GM21528 (cell line): ENCODE measurements at regions not wholly inside any gene's neighbourhood (a gene's known extent, or its start where the extent isn't known, plus 50 kb on each side); places are given as distances from the start of the nearest gene placed in this dataset.

ENCODE experiments used
- ATAC-seq: cut with Tn5 transposase; IDR thresholded peaks from one replicate; pipeline ENCODE4 v1.9.1; 2021; ENCODE audit warnings: mild to moderate bottlenecking, moderate library complexity; ENCODE audit not compliant: unreplicated experiment, low FRiP score

GRCh38 chr6:43970913-43971775 lies 156.1 kb downstream of the MRPL14 start:
- no peak for ATAC-seq

GRCh38 chr6:43970068-43970912 lies 157.0 kb downstream of the MRPL14 start:
- no peak for ATAC-seq

- no peak for ATAC-seq
These were observed 157.9 kb downstream of the MRPL14 start for GRCh38 chr6:43969158-43969981.

GRCh38 chr6:43968110-43968965 lies 158.9 kb downstream of the MRPL14 start:
- ATAC-seq = no peak

GRCh38 chr6:43967719-43968091 lies 159.5 kb downstream of the MRPL14 start:
- no peak for ATAC-seq

GRCh38 chr6:43966853-43967718 lies 160.2 kb downstream of the MRPL14 start:
- no peak for ATAC-seq

- ATAC-seq = no peak
These were observed 160.9 kb downstream of the MRPL14 start for GRCh38 chr6:43966374-43966658.

- ATAC-seq = no peak
These were observed 161.5 kb downstream of the MRPL14 start for GRCh38 chr6:43965628-43966373.

- ATAC-seq = no peak
These were observed 162.3 kb downstream of the MRPL14 start for GRCh38 chr6:43964659-43965570.

- no peak for ATAC-seq
These were observed 163.2 kb downstream of the MRPL14 start for GRCh38 chr6:43963877-43964658.

- no peak for ATAC-seq
These were observed 164.0 kb downstream of the MRPL14 start for GRCh38 chr6:43963203-43963602.

- ATAC-seq = no peak
These were observed 164.8 kb downstream of the MRPL14 start for GRCh38 chr6:43962458-43962857.

GRCh38 chr6:43957273-43957672 lies 170.0 kb downstream of the MRPL14 start:
- no peak for ATAC-seq

- ATAC-seq = no peak
These were observed 170.8 kb downstream of the MRPL14 start for GRCh38 chr6:43956478-43956877.

- no peak for ATAC-seq
These were observed 172.7 kb downstream of the MRPL14 start for GRCh38 chr6:43954311-43955131.

GRCh38 chr6:43953794-43954310 lies 173.4 kb downstream of the MRPL14 start:
- ATAC-seq = no peak
